Pancreas (tissue), 10 donors: ENCODE measurements at regions not wholly inside any gene's neighbourhood (a gene's known extent, or its start where the extent isn't known, plus 50 kb on each side); places are given as distances from the start of the nearest gene placed in this dataset.

Experiments
- ATAC-seq, 4 donors: fragments of 200-7000 bp; cut with Tn5 transposase; one replicate each; pipeline versions ENCODE4 v1.8.0 to v1.9.1; 2020; ENCODE audit warnings: mild to moderate bottlenecking in 4 of 4, moderate library complexity in 4 of 4
- DNase-seq, 6 donors: peaks; one replicate each; pipeline ENCODE4 v3.0.0-alpha.2; 2020
- FAIRE-seq: peaks from 2 replicates; lab custom pipeline; 2012; peaks lifted over from hg19 to GRCh38; lab: Jason Lieb, UNC
- H3K27ac ChIP-seq, 4 donors: fragments of 200-600 bp; sonication (generic); 1 replicate in 3 of 4; 2 replicates in 1 of 4; pipeline versions ENCODE4 v1.5.0 to v1.8.0; 2020
- H3K27me3 ChIP-seq, 4 donors: fragments of 200-600 bp; one replicate each; pipeline ENCODE4 v1.8.0; 2021
- H3K36me3 ChIP-seq, 3 donors: fragments of 200-600 bp; sonication (generic) in 1 of 3; one replicate each; pipeline versions ENCODE4 v1.5.0 to v1.8.0; 2020 to 2021
- H3K4me1 ChIP-seq, 3 donors: fragments of 200-600 bp; one replicate each; pipeline ENCODE4 v1.8.0; 2021
- H3K4me3 ChIP-seq, 4 donors: fragments of 200-600 bp; sonication (generic) in 2 of 4; one replicate each; pipeline versions ENCODE4 v1.5.0 to v1.8.0; 2020 to 2021
- H3K9me3 ChIP-seq, 4 donors: fragments of 200-600 bp; one replicate each; pipeline ENCODE4 v1.8.0; 2021
- CTCF ChIP-seq, 4 donors: fragments of 200-600 bp; sonication (generic) in 3 of 4; IDR thresholded peaks; one replicate each; pipeline versions ENCODE4 v1.5.0 to v1.8.0; 2021; ENCODE audit warnings: antibody characterized with exemption in 4 of 4
- WGBS, 2 donors: extraction: QIAGEN DNeasy Blood & Tissue Kit; methylation state at CpG; one replicate each; pipeline ENCODE4 v1.1.7; 2013; 5-methylcytosine and 5-hydroxymethylcytosine counted together
- intact Hi-C, 3 donors: fragments of 100-400 bp; cut with DNase I; formaldehyde crosslinking; loops; one replicate each; pipeline versions ENCODE4 v1.11.1 to v1.14.2; 2022
- donor health status: healthy with polysubstance abuse.
- donor health status: DM: no; HTN: no; CAD: no; lungs with moderate emphysema.
- donor health status: DM: no; HTN: no; CAD: no.
- donor health status: control.
- donor health status: control.
- donor health status: Bipolar disorder and iron deficiency.
- donor health status: DM: yes; HTN: yes; CAD: no.
- donor health status: DM: no; HTN: no; CAD: no.
- donor health status: DM: no; HTN: no; CAD: no.
- donor health status: DM: yes; HTN: yes; CAD: no.

- WGBS, 2 donors, result 52 to 75% methylated on average over 3 of the region's 3 CpGs
- FAIRE-seq (no peak), ATAC-seq (no peak), DNase-seq (no peak)
- Histone ChIP-seq H3K36me3 (no peaks in the 10 kb centered on the region), H3K4me3 (no peak overlapping the region), H3K4me1 (no peaks in the 10 kb centered on the region), H3K27ac (no peak overlapping the region), H3K27me3 (no peaks in the 10 kb centered on the region), H3K9me3 (no peaks in the 10 kb centered on the region)
- intact Hi-C loops, result no loop called here
- no peak for TF ChIP-seq CTCF (IDR thresholded peaks at IDR 0.05)
Measured at GRCh38 chr14:27587103-27587502, 989.3 kb upstream of the NOVA1 start.

- no peak overlapping the region for H3K27ac ChIP-seq
- H3K4me3 ChIP-seq, result no peak overlapping the region
- no peak for DNase-seq
- H3K4me1 ChIP-seq, result no peaks in the 10 kb centered on the region
- no peak for ATAC-seq
- no peaks in the 10 kb centered on the region for H3K36me3 ChIP-seq
- H3K9me3 ChIP-seq, result no peaks in the 10 kb centered on the region
- 51 to 61% methylated on average over 3 of the region's 3 CpGs for WGBS, 2 donors
- H3K27me3 ChIP-seq, result no peaks in the 10 kb centered on the region
- intact Hi-C loops, result no loop called here
- TF ChIP-seq CTCF (IDR thresholded peaks at IDR 0.05), result no peak
- no peak for FAIRE-seq
Measured at GRCh38 chr14:27605282-27605681, 1007.4 kb upstream of the NOVA1 start.

GRCh38 chr14:27608377-27608776, 1010.5 kb upstream of the NOVA1 start:
- no peaks in the 10 kb centered on the region for H3K9me3 ChIP-seq
- FAIRE-seq, result no peak
- intact Hi-C loops, result no loop called here
- WGBS, 2 donors, result 67 to 77% methylated on average over 3 of the region's 3 CpGs
- TF ChIP-seq CTCF (IDR thresholded peaks at IDR 0.05), result no peak
- H3K27ac ChIP-seq, result no peak overlapping the region
- H3K27me3 ChIP-seq, result no peaks in the 10 kb centered on the region
- no peaks in the 10 kb centered on the region for H3K36me3 ChIP-seq
- H3K4me1 ChIP-seq, result no peaks in the 10 kb centered on the region
- no peak for DNase-seq
- peak in 1 of 4 donors; percentile 42 for ATAC-seq
- H3K4me3 ChIP-seq, result no peak overlapping the region

- WGBS, 2 donors, result 74 to 88% methylated on average over 6 of the region's 6 CpGs
- H3K27ac ChIP-seq, result no peak overlapping the region
- no peaks in the 10 kb centered on the region for H3K4me1 ChIP-seq
- no peaks in the 10 kb centered on the region for H3K9me3 ChIP-seq
- TF ChIP-seq CTCF (IDR thresholded peaks at IDR 0.05), result no peak
- H3K27me3 ChIP-seq, result no peaks in the 10 kb centered on the region
- intact Hi-C loops, result no loop called here
- ATAC-seq, result no peak
- H3K36me3 ChIP-seq, result no peaks in the 10 kb centered on the region
- no peak for DNase-seq
- H3K4me3 ChIP-seq, result no peak overlapping the region
- FAIRE-seq, result no peak
Measured at GRCh38 chr14:27612121-27612520, 1014.3 kb upstream of the NOVA1 start.

- no peak for TF ChIP-seq CTCF (IDR thresholded peaks at IDR 0.05)
- Histone ChIP-seq H3K4me1 (no peaks in the 10 kb centered on the region), H3K27me3 (no peaks in the 10 kb centered on the region), H3K4me3 (no peak overlapping the region), H3K27ac (no peak overlapping the region), H3K9me3 (no peaks in the 10 kb centered on the region), H3K36me3 (no peaks in the 10 kb centered on the region)
- FAIRE-seq (no peak), ATAC-seq (no peak), DNase-seq (no peak)
- 73 to 94% methylated on average over 2 of the region's 2 CpGs for WGBS, 2 donors
- intact Hi-C loops, result no loop called here
Measured at GRCh38 chr14:27613102-27613501, 1015.3 kb upstream of the NOVA1 start.
